CD14-positive monocyte (primary cell): ENCODE measurements at regions not wholly inside any gene's neighbourhood (a gene's known extent, or its start where the extent isn't known, plus 50 kb on each side); places are given as distances from the start of the nearest gene placed in this dataset.

ENCODE experiments used
- DNase-seq, 3 donors: peaks; one replicate each; pipeline ENCODE4 v3.0.0-alpha.2; 2011 to 2022
- H2AFZ ChIP-seq: 2 replicates; pipeline ENCODE4 v1.6.0; 2012; ENCODE audit warnings: mild to moderate bottlenecking, low read depth, low read length, inconsistent platforms; ENCODE audit not compliant: insufficient read depth, poor library complexity, severe bottlenecking
- H3K27ac ChIP-seq, 2 donors: 1 replicate in 1 of 2; 2 replicates in 1 of 2; pipeline ENCODE4 v1.5.1; 2012 to 2013; ENCODE audit warnings: low read length in 2 of 2, control low read depth in 1 of 2, inconsistent platforms in 1 of 2, low read depth in 1 of 2, mild to moderate bottlenecking in 1 of 2
- H3K27me3 ChIP-seq, 2 donors: one replicate each; pipeline versions ENCODE4 v1.6.0 to v1.6.1; 2011 to 2013; ENCODE audit warnings: low read length in 2 of 2; ENCODE audit not compliant: control insufficient read depth in 2 of 2, insufficient read depth in 2 of 2
- H3K36me3 ChIP-seq, 2 donors: replicated peaks in 1 of 2; 1 replicate in 1 of 2; 2 replicates in 1 of 2; pipeline versions ENCODE4 v1.5.1 to v1.6.1; 2012 to 2013; ENCODE audit warnings: low read length in 2 of 2, control low read depth in 1 of 2, inconsistent platforms in 1 of 2, mild to moderate bottlenecking in 1 of 2; ENCODE audit not compliant: insufficient read depth in 2 of 2, control insufficient read depth in 1 of 2
- H3K4me1 ChIP-seq, 2 donors: 1 replicate in 1 of 2; 2 replicates in 1 of 2; pipeline versions ENCODE4 v1.5.1 to v1.6.1; 2012 to 2013; ENCODE audit warnings: low read length in 2 of 2, control low read depth in 1 of 2, inconsistent platforms in 1 of 2, mild to moderate bottlenecking in 1 of 2, moderate library complexity in 1 of 2; ENCODE audit not compliant: insufficient read depth in 2 of 2, control insufficient read depth in 1 of 2
- H3K4me2 ChIP-seq: replicated peaks from 2 replicates; pipeline ENCODE3; 2012; ENCODE audit warnings: low read length, moderate library complexity, mild to moderate bottlenecking; ENCODE audit not compliant: poor library complexity, severe bottlenecking; ENCODE audit errors: extremely low read depth
- H3K4me3 ChIP-seq, 3 experiments: fragments of 200-600 bp in 1 of 3; sonication (generic) in 1 of 3; replicated peaks in 1 of 3; 1 replicate in 2 of 3; 2 replicates in 1 of 3; pipeline ENCODE4 v1.5.1; 2011 to 2013; ENCODE audit warnings: low read length in 3 of 3, mild to moderate bottlenecking in 3 of 3, control low read depth in 2 of 3, low read depth in 2 of 3, inconsistent platforms in 1 of 3, moderate library complexity in 1 of 3
- H3K79me2 ChIP-seq: 2 replicates; pipeline ENCODE4 v1.6.0; 2012; ENCODE audit warnings: mild to moderate bottlenecking, control low read depth, inconsistent platforms, low read length, moderate library complexity; ENCODE audit not compliant: insufficient read depth
- H3K9ac ChIP-seq: 2 replicates; pipeline ENCODE4 v1.6.0; 2017; ENCODE audit warnings: low read length, mild to moderate bottlenecking; ENCODE audit not compliant: insufficient read depth, poor library complexity, severe bottlenecking
- H3K9me3 ChIP-seq, 2 donors: replicated peaks in 1 of 2; 1 replicate in 1 of 2; 2 replicates in 1 of 2; pipeline versions ENCODE4 v1.5.1 to v1.6.1; 2012 to 2013; ENCODE audit warnings: low read length in 2 of 2, control low read depth in 1 of 2; ENCODE audit not compliant: control insufficient read depth in 1 of 2, insufficient read depth in 1 of 2
- H4K20me1 ChIP-seq: 2 replicates; pipeline ENCODE4 v1.6.0; 2012; ENCODE audit warnings: mild to moderate bottlenecking, low read length, control low read depth, moderate library complexity; ENCODE audit not compliant: insufficient read depth
- H3K27ac Mint-ChIP-seq, 7 donors: one replicate each; pipeline ENCODE4 v1.8.0; 2020; ENCODE audit warnings: mild to moderate bottlenecking in 7 of 7, mixed read lengths in 7 of 7, moderate library complexity in 6 of 7, inconsistent platforms in 2 of 7
- H3K27me3 Mint-ChIP-seq, 3 donors: one replicate each; pipeline ENCODE4 v1.8.0; 2021 to 2022; ENCODE audit warnings: low read depth in 3 of 3, mild to moderate bottlenecking in 3 of 3, mixed read lengths in 3 of 3, moderate library complexity in 3 of 3, inconsistent platforms in 1 of 3
- H3K36me3 Mint-ChIP-seq, 2 donors: one replicate each; pipeline ENCODE4 v1.8.0; 2020; ENCODE audit warnings: mixed read lengths in 2 of 2, inconsistent platforms in 1 of 2, mild to moderate bottlenecking in 1 of 2
- H3K4me1 Mint-ChIP-seq: one replicate; pipeline ENCODE4 v1.8.0; 2020; ENCODE audit warnings: mild to moderate bottlenecking, mixed read lengths
- H3K4me3 Mint-ChIP-seq, 2 donors: one replicate each; pipeline ENCODE4 v1.8.0; 2020; ENCODE audit warnings: mild to moderate bottlenecking in 2 of 2, mixed read lengths in 2 of 2, moderate library complexity in 1 of 2
- H3K9me3 Mint-ChIP-seq, 7 donors: one replicate each; pipeline ENCODE4 v1.8.0; 2020 to 2022; ENCODE audit warnings: mixed read lengths in 7 of 7, mild to moderate bottlenecking in 6 of 7, moderate library complexity in 6 of 7, inconsistent platforms in 2 of 7
- WGBS: methylation state at CpG from one replicate; pipeline ENCODE4 v1.1.5; 2013; ENCODE audit warnings: missing lambda C conversion rate; ENCODE audit not compliant: insufficient coverage; 5-methylcytosine and 5-hydroxymethylcytosine counted together
- intact Hi-C, 2 donors: fragments of 100-400 bp; cut with micrococcal nuclease; formaldehyde crosslinking; loops; one replicate each; pipeline versions ENCODE4 v1.15.0 to v1.15.1; 2023
- TF ChIP-seq, protein P1 (sequence below): fragments of 200-600 bp; IDR thresholded peaks from one replicate; pipeline ENCODE4 v1.8.0; 2022; ENCODE audit warnings: antibody characterized with exemption, mild to moderate bottlenecking

DNA sequence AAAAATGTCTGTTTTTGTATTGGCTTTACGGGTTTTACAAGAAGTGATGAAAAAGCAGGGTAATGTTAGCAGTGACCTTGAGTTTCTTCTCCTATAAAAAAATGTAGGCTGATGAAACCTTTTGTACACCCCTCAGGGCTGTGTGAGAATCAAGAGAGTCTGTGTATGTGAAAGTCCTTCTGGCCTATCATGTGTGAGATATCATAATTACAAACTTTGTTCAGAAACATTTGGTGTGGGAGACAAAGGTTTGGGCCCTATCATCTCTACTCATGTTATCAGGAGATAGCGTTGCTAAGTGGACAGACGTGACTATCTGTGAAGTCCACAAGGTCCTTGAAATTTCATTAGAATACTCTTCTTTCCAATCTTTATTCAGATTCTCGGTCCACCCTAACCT is 170.6 kb upstream of the HAND2 start:
- Histone ChIP-seq H3K36me3 (no peaks in the 10 kb centered on the region), H3K9ac (no peak overlapping the region), H4K20me1 (no peaks in the 10 kb centered on the region), H3K27ac (no peak overlapping the region), H3K79me2 (no peaks in the 10 kb centered on the region), H3K4me2 (no peak overlapping the region), H2AFZ (no peak overlapping the region), H3K27me3 (no peaks in the 10 kb centered on the region), H3K4me1 (no peaks in the 10 kb centered on the region), H3K4me3 (no peak overlapping the region), H3K9me3 (no peaks in the 10 kb centered on the region)
- no CpG with 5 or more reads among the region's 4 CpGs for WGBS
- H3K4me1 Mint-ChIP-seq: no peaks in the 10 kb centered on the region
- TF ChIP-seq, protein P1, sequence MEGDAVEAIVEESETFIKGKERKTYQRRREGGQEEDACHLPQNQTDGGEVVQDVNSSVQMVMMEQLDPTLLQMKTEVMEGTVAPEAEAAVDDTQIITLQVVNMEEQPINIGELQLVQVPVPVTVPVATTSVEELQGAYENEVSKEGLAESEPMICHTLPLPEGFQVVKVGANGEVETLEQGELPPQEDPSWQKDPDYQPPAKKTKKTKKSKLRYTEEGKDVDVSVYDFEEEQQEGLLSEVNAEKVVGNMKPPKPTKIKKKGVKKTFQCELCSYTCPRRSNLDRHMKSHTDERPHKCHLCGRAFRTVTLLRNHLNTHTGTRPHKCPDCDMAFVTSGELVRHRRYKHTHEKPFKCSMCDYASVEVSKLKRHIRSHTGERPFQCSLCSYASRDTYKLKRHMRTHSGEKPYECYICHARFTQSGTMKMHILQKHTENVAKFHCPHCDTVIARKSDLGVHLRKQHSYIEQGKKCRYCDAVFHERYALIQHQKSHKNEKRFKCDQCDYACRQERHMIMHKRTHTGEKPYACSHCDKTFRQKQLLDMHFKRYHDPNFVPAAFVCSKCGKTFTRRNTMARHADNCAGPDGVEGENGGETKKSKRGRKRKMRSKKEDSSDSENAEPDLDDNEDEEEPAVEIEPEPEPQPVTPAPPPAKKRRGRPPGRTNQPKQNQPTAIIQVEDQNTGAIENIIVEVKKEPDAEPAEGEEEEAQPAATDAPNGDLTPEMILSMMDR: no peak
- H3K4me3 Mint-ChIP-seq: no peak overlapping the region
- peaks cover 0 to 3% (median 0%) of the 10 kb centered on the region in 3 donors for H3K27me3 Mint-ChIP-seq
- no peak overlapping the region for H3K27ac Mint-ChIP-seq
- H3K36me3 Mint-ChIP-seq: no peaks in the 10 kb centered on the region
- intact Hi-C loops: no loop called here
- peaks cover 0 to 1% (median 0%) of the 10 kb centered on the region in 7 donors for H3K9me3 Mint-ChIP-seq
- DNase-seq: no peak

DNA sequence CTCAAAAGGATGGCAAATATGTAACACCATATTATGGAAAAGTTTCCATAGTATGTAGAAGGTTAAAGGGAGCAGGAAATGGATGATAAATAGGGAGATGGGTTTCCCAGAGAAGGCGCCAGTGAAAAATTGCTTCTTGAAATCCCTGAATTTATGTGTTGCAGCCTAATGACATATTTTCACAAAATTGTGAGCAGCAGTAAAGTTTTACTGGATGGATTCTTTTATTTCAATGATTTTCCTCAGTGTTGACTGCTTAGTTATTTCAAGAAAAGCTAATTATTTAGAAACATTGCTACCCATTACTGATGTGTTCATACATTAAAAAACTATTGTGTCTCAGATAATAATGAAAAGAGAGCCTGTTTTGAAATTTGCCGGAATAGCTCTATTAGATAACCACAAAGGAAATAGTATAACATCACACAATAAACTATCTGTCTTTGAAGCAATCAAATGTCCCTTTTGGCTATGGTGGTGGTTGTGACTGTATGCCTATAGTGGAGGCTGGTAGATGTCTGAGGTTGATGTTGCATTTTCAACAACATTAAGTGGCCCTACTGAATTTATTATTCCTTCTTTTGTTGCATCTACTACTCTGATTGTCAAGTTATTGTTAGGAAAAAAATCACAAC is 169.9 kb upstream of the HAND2 start:
- DNase-seq: no peak
- 71% methylated on average over 1 of the region's 2 CpGs for WGBS
- Mint-ChIP-seq H3K36me3 (no peaks in the 10 kb centered on the region), H3K27me3 (peaks cover 0 to 3% (median 0%) of the 10 kb centered on the region in 3 donors), H3K9me3 (no peaks in the 10 kb centered on the region), H3K4me1 (no peaks in the 10 kb centered on the region), H3K27ac (no peak overlapping the region), H3K4me3 (no peak overlapping the region)
- Histone ChIP-seq H4K20me1 (no peaks in the 10 kb centered on the region), H3K9ac (no peak overlapping the region), H3K9me3 (no peaks in the 10 kb centered on the region), H3K27ac (no peak overlapping the region), H3K4me2 (no peak overlapping the region), H3K79me2 (no peaks in the 10 kb centered on the region), H3K36me3 (no peaks in the 10 kb centered on the region), H3K27me3 (no peaks in the 10 kb centered on the region), H3K4me3 (no peak overlapping the region), H2AFZ (no peak overlapping the region), H3K4me1 (no peaks in the 10 kb centered on the region)
- TF ChIP-seq, protein P1: no peak
- intact Hi-C loops: no loop called here
